IPS-15b (cell line): ENCODE measurements at regions not wholly inside any gene's neighbourhood (a gene's known extent, or its start where the extent isn't known, plus 50 kb on each side); places are given as distances from the start of the nearest gene placed in this dataset.
"Not testable (repeated sequence)": the region's sequence is repeated elsewhere in the genome, so short reads cannot be mapped to it uniquely, and the experiment has no call there.

Source experiments
- H3K27me3 ChIP-seq: one replicate; pipeline ENCODE4 v1.6.1; 2013; ENCODE audit warnings: low read length; ENCODE audit not compliant: control insufficient read depth, insufficient read depth
- H3K36me3 ChIP-seq: one replicate; pipeline ENCODE4 v1.6.1; 2013; ENCODE audit warnings: low read length; ENCODE audit not compliant: control insufficient read depth, insufficient read depth
- H3K4me1 ChIP-seq: one replicate; pipeline ENCODE4 v1.6.1; 2013; ENCODE audit warnings: mild to moderate bottlenecking, low read length; ENCODE audit not compliant: control insufficient read depth, insufficient read depth
- H3K4me3 ChIP-seq: one replicate; pipeline ENCODE4 v1.5.1; 2013; ENCODE audit warnings: low read depth, low read length
- H3K9ac ChIP-seq: one replicate; pipeline ENCODE4 v1.6.1; 2013; ENCODE audit warnings: low read depth, mild to moderate bottlenecking, low read length
- H3K9me3 ChIP-seq: one replicate; pipeline ENCODE4 v1.6.1; 2013; ENCODE audit warnings: mild to moderate bottlenecking, low read length; ENCODE audit not compliant: control insufficient read depth, insufficient read depth

DNA sequence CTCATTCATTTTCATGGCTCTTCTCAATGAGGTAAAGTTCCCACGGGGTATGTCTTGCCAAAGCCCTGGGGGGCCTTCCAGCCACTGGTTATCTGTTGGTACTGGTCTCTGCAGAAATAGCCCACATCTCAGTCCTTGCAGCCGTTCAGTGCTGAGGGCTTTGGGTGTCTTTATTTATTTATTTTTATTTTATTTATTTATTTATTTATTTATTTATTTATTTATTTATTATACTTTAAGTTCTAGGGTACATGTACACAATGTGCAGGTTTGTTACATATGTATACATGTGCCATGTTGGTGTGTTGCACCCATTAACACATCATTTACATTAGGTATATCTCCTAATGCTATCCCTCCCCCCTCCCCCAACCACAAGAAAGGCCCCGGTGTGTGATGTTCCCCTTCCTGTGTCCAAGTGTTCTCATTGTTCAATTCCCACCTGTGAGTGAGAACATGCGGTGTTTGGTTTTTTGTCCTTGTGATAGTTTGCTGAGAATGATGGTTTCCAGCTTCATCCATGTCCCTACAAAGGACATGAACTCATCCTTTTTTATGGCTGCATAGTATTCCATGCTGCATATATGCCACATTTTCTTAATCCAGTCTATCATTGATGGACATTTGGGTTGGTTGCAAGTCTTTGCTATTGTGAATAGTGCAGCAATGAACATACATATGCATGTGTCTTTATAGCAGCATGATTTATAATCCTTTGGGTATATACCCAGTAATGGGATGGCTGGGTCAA lies 308.1 kb upstream of the B3GAT1 start:
- H3K27me3 ChIP-seq, H3K9ac ChIP-seq, H3K9me3 ChIP-seq, H3K4me3 ChIP-seq, H3K4me1 ChIP-seq, H3K36me3 ChIP-seq: not testable (repeated sequence)

- Histone ChIP-seq H3K9ac (no peak overlapping the region), H3K27me3 (no peaks in the 10 kb centered on the region), H3K9me3 (no peaks in the 10 kb centered on the region), H3K36me3 (no peaks in the 10 kb centered on the region), H3K4me1 (no peaks in the 10 kb centered on the region), H3K4me3 (no peak overlapping the region)
Observed at GRCh38 chr11:134719397-134719796, 307.4 kb upstream of the B3GAT1 start.

- H3K9ac ChIP-seq: no peak overlapping the region
- H3K4me1 ChIP-seq: no peaks in the 10 kb centered on the region
- no peaks in the 10 kb centered on the region for H3K27me3 ChIP-seq
- no peaks in the 10 kb centered on the region for H3K36me3 ChIP-seq
- no peaks in the 10 kb centered on the region for H3K9me3 ChIP-seq
- H3K4me3 ChIP-seq: no peak overlapping the region
Observed at GRCh38 chr11:134716582-134716981, 304.5 kb upstream of the B3GAT1 start.

- H3K36me3 ChIP-seq: no peaks in the 10 kb centered on the region
- no peak overlapping the region for H3K9ac ChIP-seq
- no peaks in the 10 kb centered on the region for H3K9me3 ChIP-seq
- H3K4me1 ChIP-seq: no peaks in the 10 kb centered on the region
- no peak overlapping the region for H3K4me3 ChIP-seq
- H3K27me3 ChIP-seq: no peaks in the 10 kb centered on the region
Observed at GRCh38 chr11:134714021-134714656, 302.1 kb upstream of the B3GAT1 start.

- H3K4me3 ChIP-seq: no peak overlapping the region
- no peaks in the 10 kb centered on the region for H3K27me3 ChIP-seq
- H3K9ac ChIP-seq: no peak overlapping the region
- no peaks in the 10 kb centered on the region for H3K9me3 ChIP-seq
- no peaks in the 10 kb centered on the region for H3K36me3 ChIP-seq
- H3K4me1 ChIP-seq: no peaks in the 10 kb centered on the region
Observed at GRCh38 chr11:134712228-134713145, 300.4 kb upstream of the B3GAT1 start.

DNA sequence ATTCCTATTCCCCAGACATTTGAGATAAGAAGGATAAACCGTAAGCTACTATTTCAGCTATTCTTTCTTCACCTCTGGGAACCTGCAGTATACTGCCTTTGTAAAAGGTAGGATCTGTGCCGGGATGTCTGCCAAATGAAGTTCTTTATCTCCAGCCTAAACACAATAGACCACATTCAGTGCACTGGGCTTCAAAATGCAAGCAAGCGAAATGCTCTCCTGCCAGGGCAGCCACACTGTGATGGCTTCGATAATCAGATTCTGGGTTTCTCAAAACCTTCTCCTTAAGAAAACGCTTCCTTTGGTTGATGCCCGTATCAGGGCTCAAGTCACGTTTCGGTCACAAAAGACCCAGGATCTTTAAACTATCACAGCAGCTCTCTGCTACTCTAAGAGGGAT lies 299.5 kb upstream of the B3GAT1 start:
- no peaks in the 10 kb centered on the region for H3K4me1 ChIP-seq
- H3K36me3 ChIP-seq: no peaks in the 10 kb centered on the region
- no peak overlapping the region for H3K4me3 ChIP-seq
- no peak overlapping the region for H3K9ac ChIP-seq
- H3K27me3 ChIP-seq: no peaks in the 10 kb centered on the region
- no peaks in the 10 kb centered on the region for H3K9me3 ChIP-seq

GRCh38 chr11:134710861-134711407 lies 298.9 kb upstream of the B3GAT1 start:
- H3K27me3 ChIP-seq: no peaks in the 10 kb centered on the region
- H3K36me3 ChIP-seq: no peaks in the 10 kb centered on the region
- no peak overlapping the region for H3K9ac ChIP-seq
- no peaks in the 10 kb centered on the region for H3K9me3 ChIP-seq
- H3K4me3 ChIP-seq: no peak overlapping the region
- no peaks in the 10 kb centered on the region for H3K4me1 ChIP-seq

- H3K9me3 ChIP-seq: no peaks in the 10 kb centered on the region
- H3K27me3 ChIP-seq: no peaks in the 10 kb centered on the region
- H3K36me3 ChIP-seq: no peaks in the 10 kb centered on the region
- H3K4me1 ChIP-seq: no peaks in the 10 kb centered on the region
- H3K4me3 ChIP-seq: no peak overlapping the region
- H3K9ac ChIP-seq: no peak overlapping the region
Observed at GRCh38 chr11:134705858-134706257, 293.8 kb upstream of the B3GAT1 start.

GRCh38 chr11:134702827-134703226 lies 290.8 kb upstream of the B3GAT1 start:
- Histone ChIP-seq H3K9me3 (no peaks in the 10 kb centered on the region), H3K27me3 (no peaks in the 10 kb centered on the region), H3K36me3 (no peaks in the 10 kb centered on the region), H3K4me1 (no peaks in the 10 kb centered on the region), H3K9ac (no peak overlapping the region), H3K4me3 (no peak overlapping the region)

GRCh38 chr11:134701564-134702165 lies 289.6 kb upstream of the B3GAT1 start:
- no peak overlapping the region for H3K4me3 ChIP-seq
- no peaks in the 10 kb centered on the region for H3K27me3 ChIP-seq
- no peaks in the 10 kb centered on the region for H3K9me3 ChIP-seq
- no peaks in the 10 kb centered on the region for H3K4me1 ChIP-seq
- H3K9ac ChIP-seq: no peak overlapping the region
- no peaks in the 10 kb centered on the region for H3K36me3 ChIP-seq

- Histone ChIP-seq H3K9me3 (no peaks in the 10 kb centered on the region), H3K36me3 (no peaks in the 10 kb centered on the region), H3K27me3 (no peaks in the 10 kb centered on the region), H3K9ac (no peak overlapping the region), H3K4me3 (no peak overlapping the region), H3K4me1 (no peaks in the 10 kb centered on the region)
Observed at GRCh38 chr11:134700101-134700640, 288.1 kb upstream of the B3GAT1 start.
